Natural killer cell (primary cell): ENCODE measurements at regions not wholly inside any gene's neighbourhood (a gene's known extent, or its start where the extent isn't known, plus 50 kb on each side); places are given as distances from the start of the nearest gene placed in this dataset.

Experiments
- ATAC-seq, 3 donors: fragments of 150-1000 bp in 2 of 3; fragments of 200-7000 bp in 1 of 3; cut with Tn5 transposase; 1 replicate in 1 of 3; 2 replicates in 2 of 3; pipeline ENCODE4 v1.10.0; 2021; ENCODE audit warnings: mild to moderate bottlenecking in 2 of 3, moderate library complexity in 2 of 3
- DNase-seq, 2 donors: peaks; one replicate each; pipeline versions ENCODE4 v3.0.0 to v3.0.0-alpha.2; 2013 to 2021; ENCODE audit warnings: mixed read lengths in 1 of 2
- H3K27ac ChIP-seq: one replicate; pipeline ENCODE4 v1.5.1; 2013; ENCODE audit warnings: mild to moderate bottlenecking, low read length
- H3K27me3 ChIP-seq: one replicate; pipeline ENCODE4 v1.6.1; 2013; ENCODE audit warnings: low read length; ENCODE audit not compliant: control insufficient read depth, insufficient read depth
- H3K36me3 ChIP-seq: one replicate; pipeline ENCODE4 v1.6.1; 2013; ENCODE audit warnings: low read length; ENCODE audit not compliant: control insufficient read depth, insufficient read depth
- H3K4me1 ChIP-seq: one replicate; pipeline ENCODE4 v1.6.1; 2013; ENCODE audit warnings: low read length; ENCODE audit not compliant: control insufficient read depth, insufficient read depth
- H3K4me3 ChIP-seq: one replicate; pipeline ENCODE4 v1.5.1; 2013; ENCODE audit warnings: low read length
- H3K9me3 ChIP-seq: one replicate; pipeline ENCODE4 v1.6.1; 2013; ENCODE audit warnings: low read length; ENCODE audit not compliant: control insufficient read depth, insufficient read depth
- H3K27ac Mint-ChIP-seq, 2 donors: one replicate each; pipeline ENCODE4 v1.8.0; 2022; ENCODE audit warnings: mild to moderate bottlenecking in 2 of 2, mixed read lengths in 2 of 2, moderate library complexity in 1 of 2
- H3K27me3 Mint-ChIP-seq, 2 donors: one replicate each; pipeline ENCODE4 v1.8.0; 2022; ENCODE audit warnings: low read depth in 2 of 2, mixed read lengths in 2 of 2
- H3K36me3 Mint-ChIP-seq: one replicate; pipeline ENCODE4 v1.8.0; 2022; ENCODE audit warnings: mixed read lengths
- H3K4me1 Mint-ChIP-seq, 2 donors: one replicate each; pipeline ENCODE4 v1.8.0; 2022; ENCODE audit warnings: mixed read lengths in 2 of 2
- H3K4me3 Mint-ChIP-seq: one replicate; pipeline ENCODE4 v1.8.0; 2022; ENCODE audit warnings: mild to moderate bottlenecking, moderate library complexity, mixed read lengths
- H3K9me3 Mint-ChIP-seq, 2 donors: one replicate each; pipeline ENCODE4 v1.8.0; 2022; ENCODE audit warnings: mixed read lengths in 2 of 2
- WGBS: methylation state at CpG from one replicate; pipeline ENCODE4 v1.1.7; 2013; ENCODE audit warnings: missing lambda C conversion rate; ENCODE audit not compliant: insufficient coverage; 5-methylcytosine and 5-hydroxymethylcytosine counted together
- intact Hi-C: fragments of 100-400 bp; cut with micrococcal nuclease; formaldehyde crosslinking; loops from one replicate; pipeline ENCODE4 v1.14.2; 2022
- TF ChIP-seq, protein P1 (sequence below): fragments of 200-600 bp; IDR thresholded peaks from one replicate; pipeline ENCODE4 v1.8.0; 2022; ENCODE audit warnings: antibody characterized with exemption

DNA sequence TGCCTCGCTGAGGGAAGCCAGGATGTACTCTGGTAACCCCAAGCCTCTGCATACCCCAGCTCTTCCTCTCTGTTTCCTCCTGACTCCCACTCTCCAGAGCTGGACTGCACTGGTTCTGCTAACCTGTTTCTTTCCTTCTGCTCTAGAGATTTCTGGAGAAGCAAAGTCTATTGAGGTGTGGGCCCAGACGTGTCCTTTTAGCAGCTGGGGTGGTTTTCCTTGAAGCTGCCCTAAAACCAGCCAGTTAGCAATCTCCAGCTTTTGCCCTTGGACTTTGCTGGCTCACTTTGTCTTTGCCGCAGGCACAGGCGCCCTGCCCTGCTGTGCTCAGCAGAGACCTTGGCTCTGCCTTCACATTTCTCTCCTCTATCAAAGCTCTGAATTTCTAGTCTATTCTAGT, 171.8 kb upstream of the IVNS1ABP start:
- Histone ChIP-seq H3K4me1 (no peaks in the 10 kb centered on the region), H3K27me3 (no peaks in the 10 kb centered on the region), H3K9me3 (no peaks in the 10 kb centered on the region), H3K36me3 (no peaks in the 10 kb centered on the region), H3K27ac (no peak overlapping the region), H3K4me3 (no peak overlapping the region)
- Mint-ChIP-seq H3K36me3 (no peaks in the 10 kb centered on the region), H3K27me3 (no peaks in the 10 kb centered on the region), H3K27ac (no peak overlapping the region), H3K4me3 (no peak overlapping the region), H3K9me3 (no peaks in the 10 kb centered on the region), H3K4me1 (no peaks in the 10 kb centered on the region)
- WGBS: 90% methylated on average over 4 of the region's 4 CpGs
- no peak for ATAC-seq
- intact Hi-C loops: no loop called here
- no peak for DNase-seq
- TF ChIP-seq, protein P1, sequence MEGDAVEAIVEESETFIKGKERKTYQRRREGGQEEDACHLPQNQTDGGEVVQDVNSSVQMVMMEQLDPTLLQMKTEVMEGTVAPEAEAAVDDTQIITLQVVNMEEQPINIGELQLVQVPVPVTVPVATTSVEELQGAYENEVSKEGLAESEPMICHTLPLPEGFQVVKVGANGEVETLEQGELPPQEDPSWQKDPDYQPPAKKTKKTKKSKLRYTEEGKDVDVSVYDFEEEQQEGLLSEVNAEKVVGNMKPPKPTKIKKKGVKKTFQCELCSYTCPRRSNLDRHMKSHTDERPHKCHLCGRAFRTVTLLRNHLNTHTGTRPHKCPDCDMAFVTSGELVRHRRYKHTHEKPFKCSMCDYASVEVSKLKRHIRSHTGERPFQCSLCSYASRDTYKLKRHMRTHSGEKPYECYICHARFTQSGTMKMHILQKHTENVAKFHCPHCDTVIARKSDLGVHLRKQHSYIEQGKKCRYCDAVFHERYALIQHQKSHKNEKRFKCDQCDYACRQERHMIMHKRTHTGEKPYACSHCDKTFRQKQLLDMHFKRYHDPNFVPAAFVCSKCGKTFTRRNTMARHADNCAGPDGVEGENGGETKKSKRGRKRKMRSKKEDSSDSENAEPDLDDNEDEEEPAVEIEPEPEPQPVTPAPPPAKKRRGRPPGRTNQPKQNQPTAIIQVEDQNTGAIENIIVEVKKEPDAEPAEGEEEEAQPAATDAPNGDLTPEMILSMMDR: no peak

GRCh38 chr1:185487936-185488335, 170.9 kb upstream of the IVNS1ABP start:
- ATAC-seq (no peak), DNase-seq (no peak)
- H3K4me3 Mint-ChIP-seq: no peak overlapping the region
- H3K36me3 Mint-ChIP-seq: no peaks in the 10 kb centered on the region
- no peaks in the 10 kb centered on the region for H3K4me1 Mint-ChIP-seq
- H3K9me3 Mint-ChIP-seq: no peaks in the 10 kb centered on the region
- intact Hi-C loops: no loop called here
- H3K27me3 Mint-ChIP-seq: no peaks in the 10 kb centered on the region
- Histone ChIP-seq H3K4me1 (no peaks in the 10 kb centered on the region), H3K27ac (no peak overlapping the region), H3K36me3 (no peaks in the 10 kb centered on the region), H3K4me3 (no peak overlapping the region), H3K27me3 (no peaks in the 10 kb centered on the region), H3K9me3 (no peaks in the 10 kb centered on the region)
- WGBS: 25% methylated on average over 2 of the region's 2 CpGs
- no peak overlapping the region for H3K27ac Mint-ChIP-seq
- TF ChIP-seq, protein P1: no peak

GRCh38 chr1:185487026-185487425, 170.0 kb upstream of the IVNS1ABP start:
- Mint-ChIP-seq H3K4me3 (no peak overlapping the region), H3K4me1 (no peaks in the 10 kb centered on the region), H3K9me3 (no peaks in the 10 kb centered on the region), H3K27ac (no peak overlapping the region), H3K36me3 (no peaks in the 10 kb centered on the region), H3K27me3 (no peaks in the 10 kb centered on the region)
- TF ChIP-seq, protein P1: no peak
- intact Hi-C loops: no loop called here
- H3K27ac ChIP-seq: no peak overlapping the region
- no peaks in the 10 kb centered on the region for H3K4me1 ChIP-seq
- no peaks in the 10 kb centered on the region for H3K9me3 ChIP-seq
- no peak overlapping the region for H3K4me3 ChIP-seq
- 96% methylated on average over 2 of the region's 2 CpGs for WGBS
- no peaks in the 10 kb centered on the region for H3K36me3 ChIP-seq
- ATAC-seq (no peak), DNase-seq (no peak)
- H3K27me3 ChIP-seq: no peaks in the 10 kb centered on the region

DNA sequence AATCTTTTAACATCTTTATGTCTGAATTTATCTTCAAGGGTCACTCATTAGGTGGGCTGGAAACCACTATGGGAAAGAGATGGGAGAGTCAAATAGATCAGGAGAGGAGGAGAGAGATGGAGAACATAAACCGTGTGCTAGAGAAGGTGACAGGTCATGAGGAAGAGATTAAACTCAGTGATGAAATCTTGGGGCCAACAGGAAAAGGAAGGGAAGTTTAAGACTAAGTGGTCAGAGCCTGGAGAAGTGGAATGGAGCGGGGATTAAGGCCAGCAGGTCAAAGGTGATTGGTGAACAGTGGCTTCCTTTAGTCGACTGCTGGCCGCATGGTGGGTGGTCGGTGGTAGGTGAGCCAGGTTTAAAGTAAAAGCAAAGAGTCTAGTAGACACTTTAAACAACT, 169.3 kb upstream of the IVNS1ABP start:
- Histone ChIP-seq H3K27ac (no peak overlapping the region), H3K9me3 (no peaks in the 10 kb centered on the region), H3K4me3 (no peak overlapping the region), H3K27me3 (no peaks in the 10 kb centered on the region), H3K4me1 (no peaks in the 10 kb centered on the region), H3K36me3 (no peaks in the 10 kb centered on the region)
- no peak for DNase-seq
- no peak overlapping the region for H3K4me3 Mint-ChIP-seq
- no peak for ATAC-seq
- H3K27ac Mint-ChIP-seq: no peak overlapping the region
- H3K36me3 Mint-ChIP-seq: no peaks in the 10 kb centered on the region
- WGBS: 92% methylated on average over 4 of the region's 5 CpGs
- H3K9me3 Mint-ChIP-seq: no peaks in the 10 kb centered on the region
- H3K4me1 Mint-ChIP-seq: no peaks in the 10 kb centered on the region
- H3K27me3 Mint-ChIP-seq: no peaks in the 10 kb centered on the region
- intact Hi-C loops: no loop called here
- TF ChIP-seq, protein P1: no peak
